ENCODE measurements at regions not wholly inside any gene's neighbourhood (a gene's known extent, or its start where the extent isn't known, plus 50 kb on each side); places are given as distances from the start of the nearest gene placed in this dataset.

DNA sequence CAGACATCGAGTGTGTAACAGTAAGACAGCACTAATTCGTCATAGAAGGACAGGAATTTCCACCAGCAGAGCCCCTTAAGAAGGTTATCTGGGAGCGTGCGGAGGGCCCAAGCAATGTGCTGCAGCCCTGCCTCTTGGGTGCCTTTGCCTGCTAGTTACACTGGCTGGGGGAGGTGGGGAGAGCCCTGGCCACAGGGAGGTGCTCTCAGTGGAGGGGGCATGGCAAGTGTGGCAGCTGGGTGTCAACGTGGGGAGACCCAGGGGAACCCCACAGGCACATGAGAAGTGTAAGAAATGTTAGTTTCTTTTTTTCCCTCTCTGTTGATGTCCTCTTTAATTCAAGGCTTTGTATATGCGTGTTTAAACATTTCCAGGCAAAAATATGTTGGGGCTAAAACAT lies 50.9 kb upstream of the TMTC4 start:
- intact Hi-C loops (cut with micrococcal nuclease): loop anchor here (10.0 kb wide), 1 partner anchor 399 kb away; no protein-coding TSS in a partner anchor
- ChIA-PET POLR2A (no interaction called here), CTCF (ENCODE audit: low intra/inter-chr PET ratio) (no interaction called here)
- H2AFZ ChIP-seq (ENCODE audit: low read depth, low read length): no peak overlapping the region
- no peaks in the 10 kb centered on the region for H3K4me1 ChIP-seq (replicated peaks in 1 of 2; ENCODE audit: control insufficient read depth in 2 of 2, insufficient read depth in 2 of 2, low read length in 2 of 2)
- H3K9ac ChIP-seq (ENCODE audit: insufficient read depth in 1 of 2, low read depth in 2 of 2, low read length in 2 of 2): no peak overlapping the region
- no peaks in the 10 kb centered on the region for H3K79me2 ChIP-seq (ENCODE audit: control insufficient read depth, insufficient read depth, low read length)
- no peaks in the 10 kb centered on the region for H4K20me1 ChIP-seq (replicated peaks; ENCODE audit: control insufficient read depth, insufficient read depth, low read length)
- H3K9me3 ChIP-seq (replicated peaks; ENCODE audit: control insufficient read depth, insufficient read depth, low read depth, low read length): no peaks in the 10 kb centered on the region
- no peak overlapping the region for H3K4me2 ChIP-seq (ENCODE audit: insufficient read depth, low read length)
- in situ Hi-C loops (cut with MboI): no loop called here
- no peaks in the 10 kb centered on the region for H3K27me3 ChIP-seq (ENCODE audit: control insufficient read depth in 2 of 2, insufficient read depth in 2 of 2, low read length in 2 of 2)
- no peak for FAIRE-seq
- H3K36me3 ChIP-seq (ENCODE audit: control insufficient read depth, insufficient read depth, low read length): no peaks in the 10 kb centered on the region
- WGBS (ENCODE audit: insufficient coverage, low coverage, missing lambda C conversion rate): 0% methylated on average over 4 of the region's 6 CpGs
- no peak for TF ChIP-seq HDAC8 (tag; IDR thresholded peaks at IDR 0.05)
- no peak overlapping the region for H3K27ac ChIP-seq (ENCODE audit: extremely low read depth, low read depth, low read length)
- no peaks in the 10 kb centered on the region for H3K9me1 ChIP-seq (ENCODE audit: control insufficient read depth, insufficient read depth, low read length)
- DNase-seq (ENCODE audit: extremely low read depth in 1 of 4, low spot score in 3 of 4): no peak
- no TSS peak for BruUV-seq (replicated peaks)
- no peak overlapping the region for H3K4me3 ChIP-seq
- ATAC-seq: no peak

DNA sequence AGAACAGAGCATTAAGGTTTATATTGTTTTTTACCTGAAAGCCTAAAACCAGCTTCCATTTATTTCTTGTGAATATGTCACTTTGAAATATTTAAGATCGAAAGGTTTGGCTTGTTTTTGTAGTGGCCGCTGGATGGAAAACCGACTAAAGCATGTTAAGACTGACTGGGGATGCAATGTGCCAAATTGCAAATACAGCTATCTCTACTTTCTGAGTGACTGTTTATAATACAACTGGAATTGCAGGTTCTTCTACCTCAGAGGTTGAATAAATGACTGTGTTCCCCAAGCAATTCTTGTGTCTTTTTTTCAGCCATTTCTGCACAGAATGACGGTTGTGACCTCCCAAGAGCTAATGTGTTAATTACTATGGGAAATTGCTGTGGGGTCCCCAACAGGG lies 50.0 kb upstream of the TMTC4 start:
- H3K27me3 ChIP-seq (ENCODE audit: control insufficient read depth in 2 of 2, insufficient read depth in 2 of 2, low read length in 2 of 2): no peaks in the 10 kb centered on the region
- H3K4me3 ChIP-seq: no peak overlapping the region
- no peak overlapping the region for H3K4me2 ChIP-seq (ENCODE audit: insufficient read depth, low read length)
- DNase-seq (ENCODE audit: extremely low read depth in 1 of 4, low spot score in 3 of 4): no peak
- CTCF ChIA-PET (ENCODE audit: low intra/inter-chr PET ratio): no interaction called here
- POLR2A ChIA-PET: no interaction called here
- no peak for ATAC-seq
- H3K27ac ChIP-seq (ENCODE audit: extremely low read depth, low read depth, low read length): no peak overlapping the region
- BruUV-seq (replicated peaks): no TSS peak
- in situ Hi-C loops (cut with MboI): no loop called here
- no peak for FAIRE-seq
- no peaks in the 10 kb centered on the region for H3K36me3 ChIP-seq (ENCODE audit: control insufficient read depth, insufficient read depth, low read length)
- 3% methylated on average over 4 of the region's 4 CpGs for WGBS (ENCODE audit: insufficient coverage, low coverage, missing lambda C conversion rate)
- H2AFZ ChIP-seq (ENCODE audit: low read depth, low read length): no peak overlapping the region
- H3K4me1 ChIP-seq (replicated peaks in 1 of 2; ENCODE audit: control insufficient read depth in 2 of 2, insufficient read depth in 2 of 2, low read length in 2 of 2): no peaks in the 10 kb centered on the region
- no peaks in the 10 kb centered on the region for H3K79me2 ChIP-seq (ENCODE audit: control insufficient read depth, insufficient read depth, low read length)
- H3K9me1 ChIP-seq (ENCODE audit: control insufficient read depth, insufficient read depth, low read length): no peaks in the 10 kb centered on the region
- H3K9me3 ChIP-seq (replicated peaks; ENCODE audit: control insufficient read depth, insufficient read depth, low read depth, low read length): no peaks in the 10 kb centered on the region
- H4K20me1 ChIP-seq (replicated peaks; ENCODE audit: control insufficient read depth, insufficient read depth, low read length): no peaks in the 10 kb centered on the region
- no peak overlapping the region for H3K9ac ChIP-seq (ENCODE audit: insufficient read depth in 1 of 2, low read depth in 2 of 2, low read length in 2 of 2)
- intact Hi-C loops (cut with micrococcal nuclease): loop anchor here (10.0 kb wide), 1 partner anchor 400 kb away; no protein-coding TSS in a partner anchor
- TF ChIP-seq ILK (tag; IDR thresholded peaks at IDR 0.05; ENCODE audit: borderline replicate concordance, low read depth) (no peak), FOXK1 (CRISPR knock-in tag; IDR thresholded peaks at IDR 0.05; ENCODE audit: borderline replicate concordance) (no peak), TEAD2 (tag; IDR thresholded peaks at IDR 0.05) (no peak), MECOM (CRISPR knock-in tag; IDR thresholded peaks at IDR 0.05) (no peak), ERF (CRISPR knock-in tag; IDR thresholded peaks at IDR 0.05) (no peak), LARP7 (IDR thresholded peaks at IDR 0.05) (no peak), ZNF561 (CRISPR knock-in tag; conservative IDR thresholded peaks at IDR 0.05) (no peak)
- TF ChIP-seq, protein P1, sequence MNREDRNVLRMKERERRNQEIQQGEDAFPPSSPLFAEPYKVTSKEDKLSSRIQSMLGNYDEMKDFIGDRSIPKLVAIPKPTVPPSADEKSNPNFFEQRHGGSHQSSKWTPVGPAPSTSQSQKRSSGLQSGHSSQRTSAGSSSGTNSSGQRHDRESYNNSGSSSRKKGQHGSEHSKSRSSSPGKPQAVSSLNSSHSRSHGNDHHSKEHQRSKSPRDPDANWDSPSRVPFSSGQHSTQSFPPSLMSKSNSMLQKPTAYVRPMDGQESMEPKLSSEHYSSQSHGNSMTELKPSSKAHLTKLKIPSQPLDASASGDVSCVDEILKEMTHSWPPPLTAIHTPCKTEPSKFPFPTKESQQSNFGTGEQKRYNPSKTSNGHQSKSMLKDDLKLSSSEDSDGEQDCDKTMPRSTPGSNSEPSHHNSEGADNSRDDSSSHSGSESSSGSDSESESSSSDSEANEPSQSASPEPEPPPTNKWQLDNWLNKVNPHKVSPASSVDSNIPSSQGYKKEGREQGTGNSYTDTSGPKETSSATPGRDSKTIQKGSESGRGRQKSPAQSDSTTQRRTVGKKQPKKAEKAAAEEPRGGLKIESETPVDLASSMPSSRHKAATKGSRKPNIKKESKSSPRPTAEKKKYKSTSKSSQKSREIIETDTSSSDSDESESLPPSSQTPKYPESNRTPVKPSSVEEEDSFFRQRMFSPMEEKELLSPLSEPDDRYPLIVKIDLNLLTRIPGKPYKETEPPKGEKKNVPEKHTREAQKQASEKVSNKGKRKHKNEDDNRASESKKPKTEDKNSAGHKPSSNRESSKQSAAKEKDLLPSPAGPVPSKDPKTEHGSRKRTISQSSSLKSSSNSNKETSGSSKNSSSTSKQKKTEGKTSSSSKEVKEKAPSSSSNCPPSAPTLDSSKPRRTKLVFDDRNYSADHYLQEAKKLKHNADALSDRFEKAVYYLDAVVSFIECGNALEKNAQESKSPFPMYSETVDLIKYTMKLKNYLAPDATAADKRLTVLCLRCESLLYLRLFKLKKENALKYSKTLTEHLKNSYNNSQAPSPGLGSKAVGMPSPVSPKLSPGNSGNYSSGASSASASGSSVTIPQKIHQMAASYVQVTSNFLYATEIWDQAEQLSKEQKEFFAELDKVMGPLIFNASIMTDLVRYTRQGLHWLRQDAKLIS (CRISPR knock-in tag; IDR thresholded peaks at IDR 0.05): no peak
- TF ChIP-seq, protein P2, sequence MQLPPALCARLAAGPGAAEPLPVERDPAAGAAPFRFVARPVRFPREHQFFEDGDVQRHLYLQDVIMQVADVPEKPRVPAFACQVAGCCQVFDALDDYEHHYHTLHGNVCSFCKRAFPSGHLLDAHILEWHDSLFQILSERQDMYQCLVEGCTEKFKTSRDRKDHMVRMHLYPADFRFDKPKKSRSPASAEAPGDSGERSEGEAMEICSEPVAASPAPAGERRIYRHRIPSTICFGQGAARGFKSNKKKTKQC (CRISPR knock-in tag; IDR thresholded peaks at IDR 0.05): no peak
